HG03565 (cell line): ENCODE measurements at regions not wholly inside any gene's neighbourhood (a gene's known extent, or its start where the extent isn't known, plus 50 kb on each side); places are given as distances from the start of the nearest gene placed in this dataset.
"Not testable (repeated sequence)": the region's sequence is repeated elsewhere in the genome, so short reads cannot be mapped to it uniquely, and the experiment has no call there.

Source experiments
- ATAC-seq: cut with Tn5 transposase; IDR thresholded peaks from one replicate; pipeline ENCODE4 v1.9.1; 2021; ENCODE audit warnings: mild to moderate bottlenecking, moderate library complexity; ENCODE audit not compliant: unreplicated experiment

- ATAC-seq = no peak
Observed at GRCh38 chr7:94169682-94170081, 165.5 kb upstream of the BET1 start.

GRCh38 chr7:94170836-94171235 lies 166.7 kb upstream of the BET1 start:
- peak; percentile 94 for ATAC-seq

- ATAC-seq = no peak
Observed at GRCh38 chr7:94173436-94173835, 169.3 kb upstream of the BET1 start.

- ATAC-seq = no peak
Observed at GRCh38 chr7:94174375-94174774, 170.2 kb upstream of the BET1 start.

- ATAC-seq = no peak
Observed at GRCh38 chr7:94174956-94175355, 170.8 kb upstream of the BET1 start.

GRCh38 chr7:94176694-94177200 lies 172.6 kb upstream of the BET1 start:
- ATAC-seq = no peak

- no peak for ATAC-seq
Observed at GRCh38 chr7:94177441-94177840, 173.3 kb upstream of the BET1 start.

GRCh38 chr7:94178230-94178629 lies 174.1 kb upstream of the BET1 start:
- ATAC-seq = peak; percentile 93

- no peak for ATAC-seq
Observed at GRCh38 chr7:94179466-94179865, 175.3 kb upstream of the BET1 start.

- ATAC-seq = no peak
Observed at GRCh38 chr7:94182066-94182465, 177.9 kb upstream of the BET1 start.

GRCh38 chr7:94182721-94183120 lies 178.6 kb upstream of the BET1 start:
- no peak for ATAC-seq

GRCh38 chr7:94183289-94183749 lies 179.2 kb upstream of the BET1 start:
- no peak for ATAC-seq

- no peak for ATAC-seq
Observed at GRCh38 chr7:94183891-94184290, 179.7 kb upstream of the BET1 start.

GRCh38 chr7:94188350-94188749 lies 184.2 kb upstream of the BET1 start:
- ATAC-seq = no peak

- no peak for ATAC-seq
Observed at GRCh38 chr7:94190599-94191061, 186.5 kb upstream of the BET1 start.

GRCh38 chr7:94194426-94194825 lies 190.3 kb upstream of the BET1 start:
- ATAC-seq = not testable (repeated sequence)

GRCh38 chr7:94195201-94195600 lies 191.0 kb upstream of the BET1 start:
- ATAC-seq = no peak

GRCh38 chr7:94195813-94196212 lies 191.7 kb upstream of the BET1 start:
- no peak for ATAC-seq

GRCh38 chr7:94205529-94205928 lies 189.2 kb upstream of the COL1A2 start:
- no peak for ATAC-seq

GRCh38 chr7:94206295-94206694 lies 188.4 kb upstream of the COL1A2 start:
- ATAC-seq = no peak

- no peak for ATAC-seq
Observed at GRCh38 chr7:94212160-94212559, 182.5 kb upstream of the COL1A2 start.

- ATAC-seq = no peak
Observed at GRCh38 chr7:94216944-94217461, 177.7 kb upstream of the COL1A2 start.

GRCh38 chr7:94217766-94218165 lies 176.9 kb upstream of the COL1A2 start:
- no peak for ATAC-seq
